A549 (cell line): ENCODE measurements at regions not wholly inside any gene's neighbourhood (a gene's known extent, or its start where the extent isn't known, plus 50 kb on each side); places are given as distances from the start of the nearest gene placed in this dataset.

Source experiments
- CHD2 ChIP-seq: fragments of 150-350 bp; IDR thresholded peaks from 2 replicates; pipeline ENCODE4 v1.6.1; 2014; ENCODE audit warnings: low read length; ENCODE audit not compliant: partially characterized antibody
- MYC ChIP-seq: IDR thresholded peaks from 2 replicates; pipeline ENCODE4 v1.6.1; 2012; ENCODE audit warnings: mild to moderate bottlenecking, inconsistent platforms, low read length, improper control_type of control experiment, borderline replicate concordance
- POLR2A ChIP-seq: IDR thresholded peaks from 2 replicates; pipeline ENCODE4 v1.6.1; 2012; ENCODE audit warnings: mild to moderate bottlenecking, low read length
- RAD21 ChIP-seq, 2 experiments: fragments of >200 bp in 1 of 2; sonication (Bioruptor Twin) in 1 of 2; formaldehyde crosslinking in 1 of 2; IDR thresholded peaks in 1 of 2; conservative IDR thresholded peaks in 1 of 2; 2 replicates in 1 of 2; 3 replicates in 1 of 2; pipeline ENCODE4 v1.6.1; 2012 to 2018; ENCODE audit warnings: inconsistent platforms in 1 of 2
- ZNF302 ChIP-seq: fragments of 250-450 bp; sonication (Bioruptor Pico); IDR thresholded peaks from 2 replicates; pipeline ENCODE4 v1.9.0; 2021; ENCODE audit warnings: inconsistent platforms, mild to moderate bottlenecking, moderate library complexity
- TF ChIP-seq, protein P1 (sequence below): fragments of >200 bp; sonication (Bioruptor Twin); formaldehyde crosslinking; IDR thresholded peaks from 3 replicates; pipeline ENCODE4 v1.5.1; 2016

DNA sequence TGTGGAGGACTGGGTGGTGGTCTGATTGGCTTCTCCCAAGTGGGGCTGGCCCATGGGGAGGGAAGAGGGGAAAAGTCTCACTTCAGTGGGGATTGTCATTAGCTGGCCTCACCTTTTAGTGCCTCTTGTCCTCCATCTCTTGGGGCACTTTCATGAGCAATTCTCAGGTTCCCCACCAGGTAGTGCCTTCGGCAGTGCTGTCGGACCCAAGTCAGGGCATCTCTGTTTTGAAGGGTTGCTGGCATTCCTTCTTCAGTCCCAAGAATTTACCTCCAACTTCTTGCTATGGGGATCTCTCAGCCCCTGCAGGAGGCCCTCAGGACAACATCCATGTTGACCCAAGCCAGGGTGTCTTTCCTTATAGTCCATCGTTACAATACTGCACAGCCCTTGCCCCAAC, 54.7 kb upstream of the F3 start:
- no peak for TF ChIP-seq RAD21 (conservative IDR thresholded peaks at IDR 0.05 in 1 of 2, IDR thresholded peaks at IDR 0.05 in 1 of 2)
- TF ChIP-seq ZNF302 (CRISPR knock-in tag), result no peak
- TF ChIP-seq, protein P1, sequence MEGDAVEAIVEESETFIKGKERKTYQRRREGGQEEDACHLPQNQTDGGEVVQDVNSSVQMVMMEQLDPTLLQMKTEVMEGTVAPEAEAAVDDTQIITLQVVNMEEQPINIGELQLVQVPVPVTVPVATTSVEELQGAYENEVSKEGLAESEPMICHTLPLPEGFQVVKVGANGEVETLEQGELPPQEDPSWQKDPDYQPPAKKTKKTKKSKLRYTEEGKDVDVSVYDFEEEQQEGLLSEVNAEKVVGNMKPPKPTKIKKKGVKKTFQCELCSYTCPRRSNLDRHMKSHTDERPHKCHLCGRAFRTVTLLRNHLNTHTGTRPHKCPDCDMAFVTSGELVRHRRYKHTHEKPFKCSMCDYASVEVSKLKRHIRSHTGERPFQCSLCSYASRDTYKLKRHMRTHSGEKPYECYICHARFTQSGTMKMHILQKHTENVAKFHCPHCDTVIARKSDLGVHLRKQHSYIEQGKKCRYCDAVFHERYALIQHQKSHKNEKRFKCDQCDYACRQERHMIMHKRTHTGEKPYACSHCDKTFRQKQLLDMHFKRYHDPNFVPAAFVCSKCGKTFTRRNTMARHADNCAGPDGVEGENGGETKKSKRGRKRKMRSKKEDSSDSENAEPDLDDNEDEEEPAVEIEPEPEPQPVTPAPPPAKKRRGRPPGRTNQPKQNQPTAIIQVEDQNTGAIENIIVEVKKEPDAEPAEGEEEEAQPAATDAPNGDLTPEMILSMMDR, result no peak
- TF ChIP-seq CHD2, result no peak
- no peak for TF ChIP-seq MYC
- TF ChIP-seq POLR2A, result no peak
